ENCODE measurements at regions not wholly inside any gene's neighbourhood (a gene's known extent, or its start where the extent isn't known, plus 50 kb on each side); places are given as distances from the start of the nearest gene placed in this dataset.

GRCh38 chr11:81673001-81673400 is 1060.7 kb downstream of the FAM181B start:
- no peak for TF ChIP-seq RAD21 (CRISPR knock-in tag; IDR thresholded peaks at IDR 0.05)
- no peak for TF ChIP-seq ELF3 (CRISPR knock-in tag; IDR thresholded peaks at IDR 0.05)
- no peak for TF ChIP-seq HNF4G (IDR thresholded peaks at IDR 0.05; ENCODE audit: borderline replicate concordance, low read depth, low read length)
- TF ChIP-seq HNF4G (CRISPR knock-in tag; IDR thresholded peaks at IDR 0.05; ENCODE audit: borderline replicate concordance, low read depth): no peak
- no peak for TF ChIP-seq ZNF333 (CRISPR knock-in tag; IDR thresholded peaks at IDR 0.05; ENCODE audit: borderline replicate concordance)
- no peak for TF ChIP-seq MXI1 (IDR thresholded peaks at IDR 0.05; ENCODE audit: borderline replicate concordance, low read depth, low read length)
